GM21390 (cell line): ENCODE measurements at regions not wholly inside any gene's neighbourhood (a gene's known extent, or its start where the extent isn't known, plus 50 kb on each side); places are given as distances from the start of the nearest gene placed in this dataset.
"Not testable (repeated sequence)": the region's sequence is repeated elsewhere in the genome, so short reads cannot be mapped to it uniquely, and the experiment has no call there.

Source experiments
- ATAC-seq: cut with Tn5 transposase; IDR thresholded peaks from one replicate; pipeline ENCODE4 v1.9.1; 2021; ENCODE audit not compliant: unreplicated experiment

DNA sequence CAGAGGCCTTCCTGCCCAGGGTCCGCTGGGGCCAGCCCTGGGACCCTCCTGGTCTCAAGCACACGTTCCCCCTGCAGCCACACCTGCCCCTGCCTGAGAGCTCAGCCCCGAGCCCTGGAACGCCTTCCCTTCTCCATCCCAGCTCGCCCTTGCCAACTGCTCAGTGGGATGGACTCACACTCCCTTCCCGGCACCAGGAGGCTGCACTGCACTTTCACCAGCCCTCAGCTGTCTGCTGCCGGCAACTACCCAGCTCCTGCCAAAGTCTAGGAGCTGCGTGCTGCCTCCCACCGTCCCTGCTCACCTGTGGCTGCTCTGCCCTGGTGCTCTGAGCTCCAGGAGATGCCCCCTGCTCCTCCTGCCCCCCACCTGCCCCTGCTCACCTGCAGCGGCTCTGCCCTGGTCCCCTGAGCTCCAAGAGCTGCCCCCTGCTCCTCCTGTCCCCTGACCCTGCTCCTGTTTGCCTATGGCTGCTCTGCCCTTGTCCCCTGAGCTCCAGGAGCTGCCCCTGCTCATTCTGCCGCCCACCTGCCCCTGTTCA, 246.4 kb downstream of the TMEM121 start:
- ATAC-seq, result not testable (repeated sequence)

DNA sequence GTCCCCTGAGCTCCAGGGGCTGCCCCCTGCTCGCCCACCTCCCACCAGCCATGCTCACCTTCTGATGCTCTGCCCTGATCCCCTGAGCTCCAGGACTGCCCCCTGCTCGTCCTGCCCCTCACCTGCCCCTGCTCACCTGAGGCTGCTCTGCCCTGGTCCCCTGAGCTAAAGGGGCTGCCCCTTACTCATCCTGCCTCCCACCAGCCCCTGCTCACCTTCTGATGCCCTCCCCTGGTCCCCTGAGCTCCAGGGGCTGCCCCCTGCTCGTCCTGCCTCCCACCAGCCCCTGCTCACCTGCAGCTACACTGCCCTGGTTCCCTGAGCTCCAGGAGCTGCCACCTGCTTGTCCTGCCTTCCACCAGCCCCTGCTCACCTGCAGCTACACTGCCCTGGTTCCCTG, 247.2 kb downstream of the TMEM121 start:
- ATAC-seq, result no peak

DNA sequence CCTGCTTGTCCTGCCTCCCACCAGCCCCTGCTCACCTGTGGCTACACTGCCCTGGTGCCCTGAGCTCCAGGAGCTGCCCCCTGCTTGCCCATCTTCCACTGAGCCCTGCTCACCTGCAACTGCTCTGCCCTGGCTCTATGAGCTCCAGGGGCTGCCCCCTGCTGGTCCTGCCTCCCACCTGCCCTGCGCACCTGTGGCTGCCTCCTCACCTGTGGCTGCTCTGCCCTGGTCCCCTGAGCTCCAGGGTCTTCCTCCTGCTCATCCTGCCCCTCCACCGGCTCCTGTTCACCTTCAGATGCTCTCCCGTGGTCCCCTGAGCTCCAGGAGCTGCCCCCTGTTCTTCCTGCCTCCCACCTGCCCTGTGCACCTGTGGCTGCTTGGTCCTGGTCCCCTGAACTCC, 247.6 kb downstream of the TMEM121 start:
- no peak for ATAC-seq

DNA sequence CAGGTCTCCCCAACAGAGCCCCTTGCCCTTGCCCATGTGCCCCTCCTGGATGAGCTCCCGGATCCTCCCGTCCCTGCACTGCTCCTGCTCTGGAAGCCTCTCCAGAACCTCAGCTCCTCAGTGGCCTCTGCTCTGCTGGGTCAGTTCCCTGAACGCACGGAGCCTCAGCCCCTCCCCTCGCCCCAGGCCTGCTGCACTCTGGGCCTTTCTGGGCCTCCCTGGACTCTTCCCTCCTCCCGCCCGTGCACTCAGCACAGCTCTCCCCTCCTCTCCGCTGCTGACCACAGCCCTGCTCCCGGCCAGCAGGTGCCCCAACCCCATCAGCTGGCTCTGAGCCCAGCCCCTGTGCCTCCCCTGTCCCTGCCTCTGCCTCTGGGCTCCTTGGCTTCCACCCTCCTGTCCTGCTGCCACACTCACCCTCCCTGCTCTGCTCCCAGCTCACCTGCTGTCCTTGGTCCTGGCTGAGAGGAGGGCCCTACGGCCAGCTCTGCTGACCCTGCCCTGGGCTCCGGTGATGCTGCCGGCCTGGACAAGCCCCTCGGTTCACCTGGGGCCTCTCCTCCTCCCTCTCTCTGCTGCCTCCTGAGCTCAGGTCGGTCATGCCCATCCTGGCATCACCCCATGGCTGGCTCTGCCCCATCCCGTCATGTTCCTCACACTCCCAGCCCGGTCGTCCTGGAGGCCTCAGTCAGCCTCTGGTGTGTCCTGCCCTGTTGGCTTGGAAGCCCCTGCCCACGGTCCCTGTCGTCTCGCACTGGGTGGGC, 248.4 kb downstream of the TMEM121 start:
- not testable (repeated sequence) for ATAC-seq

DNA sequence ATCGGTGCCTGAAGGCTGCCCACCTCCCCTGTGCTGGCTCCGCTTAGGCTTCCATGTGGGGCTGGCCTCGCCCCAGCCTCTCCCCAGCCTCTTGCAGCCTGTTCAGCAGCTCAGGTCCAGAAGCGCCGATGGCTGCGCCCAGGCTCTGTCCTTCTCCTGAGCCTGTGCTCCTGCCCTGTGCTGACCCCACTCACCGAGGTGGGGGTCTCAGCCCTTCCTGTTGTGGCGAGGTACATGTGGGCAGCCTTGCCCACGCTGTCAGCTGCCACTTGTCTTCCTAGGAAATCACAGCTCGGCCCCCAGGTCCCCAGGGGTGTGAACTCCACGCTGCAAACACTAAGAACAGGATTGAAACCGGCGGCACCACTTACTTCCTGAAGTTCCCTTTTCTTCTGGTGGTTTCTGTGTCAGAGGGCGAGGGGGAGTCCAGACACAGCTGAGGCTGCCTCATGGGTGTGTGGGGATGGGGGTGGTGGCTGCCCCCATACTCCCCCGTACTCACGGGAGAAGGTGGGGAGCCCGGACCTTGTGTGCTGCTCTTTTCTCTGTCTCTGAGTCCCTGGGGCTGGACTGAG, 249.1 kb downstream of the TMEM121 start:
- not testable (repeated sequence) for ATAC-seq

DNA sequence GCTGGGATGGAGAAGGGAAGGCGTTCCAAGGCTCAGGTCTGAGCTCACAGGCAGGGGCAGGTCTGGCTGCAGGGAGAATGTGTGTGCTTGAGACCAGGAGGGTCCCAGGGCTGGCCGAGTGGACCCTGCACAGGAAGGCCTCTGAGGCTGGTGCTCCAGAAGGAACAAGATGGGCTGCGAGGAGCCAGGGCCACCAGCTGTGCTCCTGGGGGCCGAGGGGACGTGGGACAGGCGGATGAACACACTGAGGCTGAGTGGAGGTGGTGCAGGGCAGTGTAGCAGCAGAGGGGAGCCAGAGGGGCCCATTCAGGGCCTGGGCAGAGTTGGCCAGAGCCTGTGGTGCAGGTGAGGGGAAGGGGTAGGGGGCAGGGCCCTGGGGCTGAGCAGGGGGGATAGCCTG, 249.7 kb downstream of the TMEM121 start:
- not testable (repeated sequence) for ATAC-seq

DNA sequence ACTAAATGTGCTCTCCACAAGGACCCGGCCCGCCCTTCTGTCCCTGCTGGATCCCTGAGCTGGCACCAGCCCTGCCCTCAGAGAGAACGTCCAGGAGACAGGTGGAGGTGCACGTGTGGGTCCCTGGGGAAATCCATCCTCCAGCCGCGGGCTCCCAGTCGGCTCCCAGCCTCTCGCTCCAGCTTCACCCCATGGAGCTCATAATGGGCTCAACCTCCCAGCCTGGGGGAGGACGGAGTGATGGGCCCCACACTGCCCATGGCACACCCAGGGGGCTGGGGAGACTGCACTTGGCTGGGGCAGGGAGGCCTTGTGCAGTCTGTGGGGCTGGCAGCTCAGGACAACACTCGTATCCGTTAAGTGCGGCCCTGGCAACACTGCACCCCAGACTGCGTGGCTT, 250.5 kb downstream of the TMEM121 start:
- no peak for ATAC-seq

DNA sequence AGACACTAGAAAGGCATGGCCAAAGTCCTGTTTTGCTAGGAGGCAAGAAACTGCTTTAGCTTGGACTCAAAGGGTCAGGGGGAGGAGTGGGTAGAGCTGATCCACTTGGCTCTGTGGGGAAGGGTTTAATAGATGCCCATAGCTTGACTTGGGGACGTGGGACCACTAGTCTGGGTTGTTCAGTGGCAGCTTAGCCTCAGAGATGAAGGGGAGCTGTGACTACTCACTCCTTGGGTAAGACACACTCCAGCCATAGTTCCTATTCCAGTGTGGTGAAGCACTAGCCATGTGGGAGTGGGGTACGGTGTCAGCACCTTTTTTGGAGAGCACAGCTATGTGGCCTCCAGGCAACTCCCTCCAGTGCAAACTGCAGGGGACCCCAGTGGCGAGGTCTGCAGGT, 257.3 kb downstream of the TMEM121 start:
- no peak for ATAC-seq

DNA sequence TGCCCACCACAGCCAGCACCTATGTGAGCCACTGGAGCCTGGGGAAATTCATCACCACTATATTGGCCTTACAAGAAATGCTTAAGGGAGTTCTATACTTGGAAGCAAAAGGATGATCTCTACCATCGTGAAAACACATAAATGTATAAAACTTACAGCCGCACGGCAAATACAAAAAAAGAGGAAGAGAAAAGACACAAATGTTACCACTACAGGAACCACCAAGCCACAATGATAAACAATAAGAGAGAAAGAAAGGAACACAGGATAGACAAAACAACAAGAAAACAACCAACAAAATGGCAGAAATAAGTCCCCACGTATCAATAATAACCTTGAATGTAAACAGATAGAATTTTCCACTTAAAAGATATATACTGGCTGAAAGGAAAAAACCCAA, 267.5 kb downstream of the TMEM121 start:
- ATAC-seq, result no peak

DNA sequence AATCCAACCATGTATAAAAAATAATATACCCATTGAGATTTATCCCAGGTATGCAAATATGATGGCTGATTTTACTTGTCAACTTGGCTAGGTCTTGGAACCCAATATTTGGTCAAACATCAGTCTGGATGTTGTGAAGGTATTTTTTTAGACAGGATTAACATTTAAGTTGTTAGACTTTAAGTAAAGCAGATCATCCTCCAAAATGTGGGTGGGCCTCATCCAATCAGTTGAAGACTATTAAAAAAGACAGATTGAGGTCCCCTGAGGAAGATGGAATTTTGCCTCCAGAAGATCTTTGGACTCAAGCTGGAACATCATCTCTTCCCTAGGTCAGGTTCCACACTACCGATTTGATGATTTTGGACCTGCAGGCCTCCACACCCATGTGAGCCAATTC, 271.2 kb downstream of the TMEM121 start:
- ATAC-seq, result no peak

DNA sequence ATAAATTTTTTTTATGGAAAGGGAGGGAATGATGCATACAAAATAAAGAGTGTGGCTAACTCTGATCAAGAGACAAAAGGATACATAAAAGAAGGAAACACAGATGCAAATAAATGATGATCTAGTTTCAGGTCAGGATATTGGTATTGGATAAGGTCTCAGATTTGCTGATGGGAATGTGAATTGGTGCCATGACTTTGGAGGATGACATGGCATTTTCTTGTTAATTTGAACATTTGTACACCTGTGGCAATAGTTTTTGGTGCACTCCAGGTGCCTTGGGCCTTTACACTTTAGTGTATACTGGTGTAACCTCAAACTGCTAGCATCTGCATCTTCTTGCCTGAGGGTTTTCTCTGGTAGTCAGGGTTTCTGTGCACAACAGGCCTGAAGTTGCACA, 279.3 kb downstream of the TMEM121 start:
- ATAC-seq, result no peak

DNA sequence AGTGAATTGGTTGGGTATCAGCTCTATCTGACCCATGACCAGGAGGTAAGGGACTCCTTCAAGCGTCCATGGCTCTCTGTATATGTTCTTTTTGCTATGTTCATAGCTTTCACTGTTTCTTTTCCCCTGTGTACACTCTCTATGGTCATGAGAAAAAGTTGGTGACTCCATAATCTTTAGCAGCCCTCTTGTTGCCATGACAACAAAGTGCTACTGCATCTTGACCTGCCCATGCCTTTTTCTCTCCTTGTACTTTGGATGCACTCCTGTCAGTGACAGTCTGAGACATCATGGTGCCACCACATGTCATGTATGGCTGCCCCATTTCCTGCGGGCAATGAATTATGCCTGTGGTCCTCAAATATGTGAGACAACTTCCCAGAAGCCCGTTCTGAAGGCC, 280.2 kb downstream of the TMEM121 start:
- ATAC-seq, result no peak

DNA sequence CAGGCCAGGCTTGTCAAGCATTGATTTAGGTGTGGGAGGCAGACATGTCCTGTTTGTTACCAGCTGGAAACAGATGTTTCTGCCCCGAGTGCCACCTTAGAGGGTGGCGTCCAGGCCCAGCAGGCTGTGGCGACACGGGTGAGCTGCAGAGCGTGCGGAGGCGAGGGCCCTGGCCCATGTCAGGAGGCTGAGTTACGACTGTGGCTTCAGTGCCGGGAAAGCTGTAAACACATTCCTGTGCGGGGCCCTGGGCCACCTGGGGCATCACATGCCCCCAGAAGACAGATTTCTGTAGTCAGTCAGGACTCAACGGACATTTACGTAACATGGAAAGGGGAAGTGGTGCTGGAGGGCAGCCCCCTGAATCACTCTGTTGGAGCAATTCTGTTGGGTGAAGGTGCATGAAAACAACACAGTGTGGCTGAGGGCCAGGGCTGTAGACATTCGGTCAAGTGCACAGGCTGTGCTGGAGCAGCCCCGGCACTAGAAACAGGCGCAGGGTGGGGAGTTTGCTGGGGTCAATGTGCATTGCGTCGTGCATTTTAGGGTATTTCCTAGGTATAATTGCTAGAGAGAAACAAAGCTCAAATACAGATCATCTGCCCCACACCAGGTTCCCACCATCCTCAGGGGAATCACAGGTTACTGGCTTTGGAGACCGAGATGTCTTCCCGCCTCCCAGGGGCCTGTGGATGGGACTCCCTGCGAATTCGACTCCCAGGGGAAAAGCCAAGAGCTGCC, 291.8 kb downstream of the TMEM121 start:
- no peak for ATAC-seq

DNA sequence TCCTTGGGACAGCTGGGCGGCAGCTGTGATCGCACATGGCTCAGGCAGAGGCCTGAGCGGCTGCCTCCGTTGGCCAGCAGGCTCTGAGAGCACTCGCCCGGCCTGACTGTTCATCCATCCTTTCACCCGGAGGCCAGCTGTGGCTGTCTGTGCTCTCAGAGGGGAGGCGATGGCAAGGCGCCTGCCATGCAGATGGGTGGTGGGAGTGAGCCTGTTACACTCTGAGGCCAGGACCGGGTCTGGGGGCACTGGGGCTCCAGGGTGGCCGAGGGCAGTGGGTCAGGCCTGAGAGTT, 292.3 kb downstream of the TMEM121 start:
- ATAC-seq, result no peak

DNA sequence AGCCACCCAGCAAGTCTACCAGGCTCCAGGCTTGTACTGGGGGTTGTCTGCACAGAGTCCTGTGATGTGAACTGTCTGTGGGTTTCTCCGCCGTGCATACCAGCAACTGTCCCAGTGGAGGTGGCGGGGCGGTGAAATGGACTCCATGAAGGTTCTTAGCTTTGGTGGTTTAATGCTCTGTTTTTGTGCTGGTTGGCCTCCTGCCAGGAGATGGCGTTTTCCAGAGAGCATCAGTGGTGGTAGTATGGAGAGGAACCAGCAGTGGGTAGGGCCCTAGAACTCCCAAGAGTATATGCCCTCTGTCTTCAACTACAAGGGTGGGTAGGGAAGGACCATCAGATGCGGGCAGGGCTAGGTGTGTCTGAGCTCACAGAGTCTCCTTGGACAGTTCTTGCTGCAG, 303.8 kb downstream of the TMEM121 start:
- no peak for ATAC-seq

DNA sequence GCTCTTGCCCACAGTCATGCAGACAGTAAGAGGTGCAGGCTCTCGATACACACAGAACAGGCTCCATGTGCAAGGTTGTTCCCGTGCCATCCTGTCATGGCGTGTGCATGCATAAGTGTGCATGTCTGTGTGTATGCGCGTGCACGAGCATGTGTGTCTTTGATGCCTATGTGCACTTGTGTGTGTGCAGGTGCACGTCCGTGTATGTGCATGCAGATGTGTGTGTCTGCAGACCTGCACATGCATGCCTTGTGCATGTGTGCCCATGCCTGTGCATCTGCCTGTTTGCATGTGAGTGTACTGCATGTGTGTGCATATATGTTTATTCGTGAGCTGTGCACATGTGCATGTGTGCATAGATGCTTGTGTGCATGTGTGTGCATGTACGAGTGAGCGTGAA, 309.8 kb downstream of the TMEM121 start:
- ATAC-seq, result no peak

DNA sequence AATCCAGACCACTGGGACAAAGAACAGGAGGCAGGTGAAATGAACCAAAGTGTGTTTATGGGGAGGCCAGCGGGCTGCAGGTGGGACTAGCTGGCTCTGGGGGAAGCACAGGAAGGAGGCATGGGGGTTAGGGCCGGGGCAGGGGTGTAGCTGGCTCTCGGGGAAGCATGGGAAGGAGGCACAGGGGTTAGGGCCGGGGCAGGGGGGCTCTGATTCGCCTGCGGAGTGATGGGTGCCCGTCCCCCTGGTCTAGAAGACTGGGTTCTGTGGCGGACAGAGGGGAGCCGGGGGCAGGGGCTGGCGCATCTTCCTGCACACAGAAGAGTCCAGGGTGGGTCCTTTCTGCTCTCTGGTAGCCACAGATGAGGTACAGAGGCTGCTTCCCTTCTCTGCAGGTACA, 310.3 kb downstream of the TMEM121 start:
- no peak for ATAC-seq

DNA sequence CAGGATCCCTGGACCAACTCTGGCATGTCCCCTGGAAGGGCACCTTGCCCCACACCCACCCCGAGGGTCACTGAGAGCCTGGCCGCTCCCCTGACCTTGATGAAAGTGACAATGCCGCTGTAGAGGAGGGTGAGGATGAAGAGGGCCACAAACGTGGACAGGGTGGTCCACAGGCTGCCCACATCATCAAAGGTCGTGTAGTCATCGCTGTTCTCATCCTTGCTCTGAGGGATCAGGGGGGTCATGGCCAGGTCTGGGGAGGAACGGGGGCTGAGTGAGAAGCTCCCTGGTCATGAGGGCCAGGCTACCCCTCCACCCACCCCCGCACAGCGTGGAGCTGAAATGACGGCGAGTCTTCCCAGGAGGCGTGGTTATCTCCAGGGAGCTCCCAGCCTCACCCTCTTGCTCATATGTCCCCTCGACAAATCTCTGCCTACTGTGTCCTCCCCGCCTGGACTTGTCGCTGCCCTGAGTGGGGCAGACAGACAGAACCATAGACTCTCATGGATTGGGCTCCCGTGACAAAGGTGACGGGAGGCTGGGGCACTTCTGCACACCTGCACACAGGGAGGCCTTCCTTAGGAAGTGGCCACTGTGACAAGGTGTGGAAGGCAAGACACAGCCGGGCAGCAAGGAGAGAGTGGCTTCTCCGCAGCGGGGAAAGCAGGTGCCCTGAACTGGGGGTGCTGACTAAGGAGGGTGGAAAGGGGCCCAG, 311.1 kb downstream of the TMEM121 start:
- ATAC-seq, result no peak

DNA sequence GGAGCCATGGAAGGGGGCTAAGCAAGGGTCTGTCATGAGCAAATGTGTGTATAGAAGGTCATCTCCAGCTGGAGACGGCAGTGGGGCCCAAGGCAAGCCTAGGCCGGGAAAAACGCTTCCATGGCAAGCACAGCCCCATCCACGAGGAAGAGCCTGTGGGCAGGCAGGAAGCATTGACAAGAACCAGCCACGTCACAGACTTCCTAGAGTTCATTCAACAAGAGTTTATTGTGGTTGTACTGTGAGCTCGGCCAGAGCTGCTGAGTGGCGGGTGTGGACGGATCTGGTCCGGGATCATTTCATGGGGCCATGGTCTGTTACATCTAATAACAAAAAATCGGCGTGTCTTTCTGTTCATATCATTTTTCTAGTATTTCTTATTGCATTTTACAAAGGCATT, 311.7 kb downstream of the TMEM121 start:
- ATAC-seq, result no peak

DNA sequence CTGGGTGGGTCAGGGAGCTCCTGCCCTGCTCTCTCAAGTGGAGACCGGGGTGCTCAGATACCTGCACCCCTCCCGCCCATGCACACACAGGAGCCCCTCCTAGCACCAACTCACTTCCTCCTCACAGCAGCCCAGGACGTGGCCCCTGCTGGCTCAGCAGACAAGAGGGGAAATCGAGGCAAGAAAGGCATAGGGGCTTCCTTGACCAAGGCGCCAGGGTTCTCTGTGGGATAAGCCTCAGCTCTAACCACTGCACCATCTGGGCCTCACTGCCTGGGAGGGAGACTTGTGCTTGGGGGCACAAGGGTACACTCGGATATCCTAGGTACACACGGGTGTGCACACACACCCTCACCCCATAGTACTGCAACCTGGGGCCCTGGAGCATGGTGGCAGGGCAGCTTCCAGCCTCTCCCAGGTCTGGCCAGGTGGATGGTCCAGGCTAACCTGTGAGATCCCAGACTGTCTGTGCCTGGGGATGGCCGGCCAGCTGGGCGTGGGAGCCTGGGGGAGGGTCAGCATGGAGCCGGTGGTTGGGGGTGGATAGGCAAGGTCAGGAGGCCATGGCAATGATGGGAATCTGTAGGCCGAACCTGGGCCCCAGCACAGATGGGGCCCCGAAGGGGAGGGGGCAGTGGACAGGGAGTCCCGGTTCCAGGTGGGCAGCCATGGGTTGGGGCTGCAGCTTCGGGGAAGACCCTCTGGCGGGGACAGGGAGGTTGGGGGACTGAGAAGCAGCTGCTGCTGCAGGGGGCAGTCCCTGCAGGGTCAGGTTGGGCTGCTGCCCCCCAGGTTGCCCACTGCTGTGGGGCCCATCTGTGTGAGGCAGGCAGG, 312.4 kb downstream of the TMEM121 start:
- no peak for ATAC-seq
